ENCODE measurements at regions not wholly inside any gene's neighbourhood (a gene's known extent, or its start where the extent isn't known, plus 50 kb on each side); places are given as distances from the start of the nearest gene placed in this dataset.
"Not testable (repeated sequence)": the region's sequence is repeated elsewhere in the genome, so short reads cannot be mapped to it uniquely, and the experiment has no call there.

GRCh38 chr1:90864681-90865080 is 147.6 kb upstream of the BARHL2 start:
- no peak for DNase-seq

DNA sequence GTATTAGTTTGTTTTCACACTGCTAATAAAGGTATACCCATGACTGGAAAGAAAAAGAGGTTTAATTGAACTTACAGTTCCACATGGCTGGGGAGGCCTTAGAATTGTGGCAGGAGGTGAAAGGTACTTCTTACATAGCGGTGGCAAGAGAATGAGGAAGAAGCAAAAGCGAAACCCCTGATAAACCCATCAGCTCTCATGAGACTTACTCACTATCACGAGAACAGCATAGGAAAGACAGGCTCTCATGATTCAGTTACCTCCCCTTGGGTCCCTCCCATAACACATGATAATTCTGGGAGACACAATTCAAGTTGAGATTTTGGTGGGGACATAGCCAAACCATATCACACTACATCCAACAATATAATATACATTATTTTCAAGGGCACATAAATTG is 145.7 kb upstream of the BARHL2 start:
- no peak for DNase-seq

- not testable (repeated sequence) for DNase-seq
These were observed 144.3 kb upstream of the BARHL2 start for GRCh38 chr1:90861421-90861820.

DNA sequence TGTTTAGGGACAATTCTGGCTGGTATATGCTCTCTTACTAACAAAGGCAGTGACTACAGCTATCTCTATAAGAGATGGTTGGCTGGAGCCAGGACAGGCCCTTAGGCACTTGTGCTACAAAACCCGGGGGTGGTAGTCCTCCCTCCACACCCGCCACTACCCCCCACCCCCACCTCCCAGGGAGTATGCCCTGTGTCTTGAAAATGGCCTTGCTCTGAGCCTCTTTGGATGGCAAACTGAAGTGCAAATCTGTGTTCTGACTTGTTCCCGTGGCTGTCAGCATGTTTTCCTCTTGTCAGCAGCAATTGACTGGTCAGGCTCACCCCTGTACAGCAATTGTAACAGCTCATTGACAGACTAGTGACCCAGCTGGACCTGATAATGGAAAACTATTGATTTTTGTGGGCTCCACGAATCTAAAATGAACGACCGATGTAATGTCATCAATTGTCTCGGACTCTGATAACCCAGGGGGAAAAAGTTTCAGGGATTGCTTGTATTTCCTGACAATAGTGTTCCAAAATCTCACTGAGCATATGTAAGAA is 139.4 kb upstream of the BARHL2 start:
- DNase-seq: no peak

- peak in 2 of 3 experiments; percentile 61 to 87 for DNase-seq
These were observed 137.4 kb upstream of the BARHL2 start for GRCh38 chr1:90854397-90854924.

- no peak for DNase-seq
These were observed 134.6 kb upstream of the BARHL2 start for GRCh38 chr1:90851711-90852050.

- DNase-seq: peak; percentile 78 to 83 (median 81)
These were observed 134.0 kb upstream of the BARHL2 start for GRCh38 chr1:90850898-90851710.

DNA sequence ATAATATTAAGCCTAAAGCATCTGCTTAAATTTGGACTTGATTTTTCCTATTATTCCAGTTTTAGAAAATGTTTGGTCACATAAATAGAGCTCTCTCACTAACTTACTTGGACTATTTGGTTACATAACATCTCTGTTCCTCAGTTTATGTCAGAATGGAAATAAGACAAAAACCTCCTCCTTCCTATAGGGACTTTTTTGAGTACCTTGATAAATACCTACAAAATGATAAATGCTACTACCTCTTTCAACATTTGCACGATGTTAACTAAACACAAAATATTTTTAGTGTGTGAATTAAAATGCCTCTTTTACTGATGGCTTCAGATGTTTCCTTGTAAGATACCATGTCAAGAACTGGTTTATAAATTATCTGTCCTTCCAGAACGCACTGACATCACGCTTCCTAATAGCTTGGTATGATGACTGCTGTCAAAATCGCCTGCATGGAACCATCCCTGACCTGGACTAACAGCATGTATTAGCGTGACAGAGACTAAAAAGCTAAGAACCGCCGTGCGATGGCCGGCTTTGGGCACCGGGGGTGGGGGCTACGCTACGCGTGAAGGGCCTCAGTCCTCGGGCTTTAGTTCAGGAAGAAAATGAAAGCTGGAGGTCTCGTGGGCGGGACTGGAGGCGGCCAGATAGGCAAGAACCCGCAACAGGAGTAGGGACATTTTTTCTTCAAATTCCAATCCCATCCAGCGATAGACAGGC is 133.2 kb upstream of the BARHL2 start:
- peak in 2 of 3 experiments; percentile 40 to 52 for DNase-seq

- DNase-seq: no peak
These were observed 124.4 kb upstream of the BARHL2 start for GRCh38 chr1:90841473-90841872.

- DNase-seq: peak in 1 of 3 experiments; percentile 12
These were observed 123.2 kb upstream of the BARHL2 start for GRCh38 chr1:90840352-90840751.

GRCh38 chr1:90839323-90839722 is 122.2 kb upstream of the BARHL2 start:
- no peak for DNase-seq

DNA sequence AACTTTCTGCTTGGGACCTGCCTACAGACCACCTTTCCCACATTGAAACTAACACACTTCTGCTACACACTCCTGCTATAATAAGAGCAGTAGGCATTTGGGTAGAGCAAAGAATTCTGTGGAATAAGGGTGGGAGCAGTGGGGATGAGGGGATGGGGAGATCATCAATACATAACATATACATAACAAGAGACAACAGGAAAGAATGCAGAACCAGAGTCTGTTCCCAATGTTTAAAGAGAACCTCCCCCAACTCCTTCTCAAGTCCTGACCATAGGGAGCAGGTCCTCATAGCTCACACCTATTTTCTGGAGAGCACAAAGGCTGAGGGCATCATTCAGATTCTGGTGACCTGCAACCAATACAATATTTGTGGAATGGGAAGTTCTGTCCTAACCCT is 121.6 kb upstream of the BARHL2 start:
- no peak for DNase-seq

DNA sequence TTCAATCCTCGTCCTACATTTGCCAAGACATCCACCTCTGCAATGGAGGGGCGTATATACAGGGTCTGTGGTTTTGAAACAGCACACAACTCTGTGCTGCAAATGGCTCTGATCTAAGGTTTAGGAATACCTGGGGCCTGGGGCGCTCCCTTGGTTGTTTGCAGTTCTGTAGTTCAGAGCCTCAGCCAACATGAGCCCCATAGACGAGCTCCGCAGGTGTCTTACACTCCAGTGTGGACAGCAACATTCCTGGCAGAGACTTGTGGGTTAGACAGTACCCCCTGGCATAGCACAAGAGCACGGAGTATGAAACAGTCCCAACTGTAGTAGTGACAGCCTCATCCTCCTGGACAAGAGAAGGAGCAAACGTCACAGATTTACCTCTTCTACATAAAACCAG is 120.3 kb upstream of the BARHL2 start:
- no peak for DNase-seq

GRCh38 chr1:90836345-90836679 is 119.2 kb upstream of the BARHL2 start:
- DNase-seq: peak in 2 of 3 experiments; percentile 47 to 59

- peak in 1 of 3 experiments; percentile 48 for DNase-seq
These were observed 118.7 kb upstream of the BARHL2 start for GRCh38 chr1:90835661-90836344.

- peak in 2 of 3 experiments; percentile 85 to 97 for DNase-seq
These were observed 118.0 kb upstream of the BARHL2 start for GRCh38 chr1:90834886-90835660.

DNA sequence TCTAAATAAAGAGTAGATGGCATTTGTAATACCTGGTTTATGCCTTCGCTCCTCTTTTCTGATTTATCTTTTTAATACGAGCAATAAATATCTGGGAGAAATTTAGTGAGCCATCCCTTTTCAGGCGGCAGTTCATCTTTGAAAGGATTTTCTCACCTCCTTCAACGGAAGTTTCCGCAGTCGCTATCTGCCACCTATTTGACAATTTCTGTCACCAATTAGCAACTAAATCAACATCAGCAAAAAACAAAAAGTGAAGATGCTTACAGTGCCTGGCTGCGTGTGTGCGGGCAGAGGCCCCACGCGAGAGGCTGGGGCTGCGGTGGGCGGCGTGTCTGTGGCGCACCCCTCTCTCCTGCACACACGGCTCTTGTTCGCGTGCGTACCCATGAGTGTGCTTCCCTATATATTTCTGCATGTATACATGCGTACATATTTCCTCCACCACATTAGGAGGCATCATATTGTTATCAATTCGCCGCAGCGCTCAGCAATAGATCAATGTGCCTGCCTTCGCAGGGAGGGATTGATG is 117.3 kb upstream of the BARHL2 start:
- DNase-seq: peak in 1 of 3 experiments; percentile 68

DNA sequence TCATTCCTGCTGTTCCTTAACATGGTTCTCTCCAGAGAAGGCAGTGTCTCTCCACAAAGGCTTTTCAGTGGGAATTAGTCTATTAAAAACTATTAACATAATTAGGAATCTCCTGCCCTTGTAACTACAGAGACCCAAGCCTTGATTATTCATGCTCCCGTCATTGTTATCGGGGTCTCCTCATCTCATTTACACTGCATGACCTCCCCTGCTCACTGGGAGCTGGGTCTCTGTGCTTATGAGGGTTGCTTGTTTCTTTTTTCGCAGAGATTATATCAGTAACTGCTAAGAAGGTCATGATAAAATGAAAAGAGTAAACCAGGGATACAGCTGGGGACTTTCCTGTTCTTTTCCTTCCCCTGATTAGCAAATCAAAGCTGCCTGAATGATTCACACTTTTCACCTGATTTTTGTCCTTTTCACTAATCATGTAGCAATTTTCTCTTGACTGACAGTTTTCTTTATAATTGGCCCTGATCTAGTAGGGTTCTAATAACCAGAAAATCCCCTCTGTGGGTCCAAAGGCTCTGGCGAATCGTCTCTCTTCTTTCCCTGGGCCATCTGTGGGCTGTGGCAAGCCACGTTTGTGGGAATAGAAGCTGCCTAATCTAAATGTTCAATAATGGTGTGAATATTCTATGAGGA is 116.5 kb upstream of the BARHL2 start:
- DNase-seq: peak in 1 of 3 experiments; percentile 40

DNA sequence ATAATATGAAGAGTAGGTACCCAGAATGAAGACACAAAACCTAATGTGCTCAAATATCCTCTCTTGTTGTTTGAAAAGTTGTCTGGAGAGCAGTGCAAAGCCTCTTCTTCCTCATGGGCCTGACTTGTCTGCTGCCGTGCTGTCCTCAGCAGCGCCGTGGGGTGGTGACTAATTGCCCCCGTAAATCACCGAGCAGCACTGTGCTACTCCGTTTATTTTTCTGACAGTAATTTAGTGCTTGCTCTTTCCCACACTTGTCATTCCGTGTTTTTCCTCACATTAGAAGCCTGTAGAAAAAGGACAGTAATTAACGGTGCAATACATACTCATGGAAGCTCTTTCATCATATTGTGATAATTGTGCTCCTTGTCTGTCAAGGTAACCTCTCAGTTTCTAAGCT is 114.8 kb upstream of the BARHL2 start:
- peak in 2 of 3 experiments; percentile 74 to 94 for DNase-seq

- DNase-seq: no peak
These were observed 109.7 kb upstream of the BARHL2 start for GRCh38 chr1:90826834-90827233.

- no peak for DNase-seq
These were observed 108.9 kb upstream of the BARHL2 start for GRCh38 chr1:90826024-90826423.

GRCh38 chr1:90824551-90824950 is 107.4 kb upstream of the BARHL2 start:
- no peak for DNase-seq
